Coronary artery (tissue), 2 donors: ENCODE measurements at regions not wholly inside any gene's neighbourhood (a gene's known extent, or its start where the extent isn't known, plus 50 kb on each side); places are given as distances from the start of the nearest gene placed in this dataset.

ENCODE experiments used
- DNase-seq: peaks from one replicate; pipeline ENCODE4 v3.0.0-alpha.2; 2017; ENCODE audit warnings: low spot score
- H3K27ac ChIP-seq, 2 donors: fragments of 200-600 bp; sonication (generic); one replicate each; pipeline ENCODE4 v1.5.1; 2016 to 2019
- H3K4me3 ChIP-seq: fragments of 200-600 bp; sonication (generic); 2 replicates; pipeline ENCODE4 v1.5.1; 2016; ENCODE audit warnings: mild to moderate bottlenecking, moderate library complexity
- CTCF ChIP-seq: fragments of 200-600 bp; sonication (generic); IDR thresholded peaks from one replicate; pipeline ENCODE4 v1.5.1; 2019; ENCODE audit warnings: antibody characterized with exemption

- H3K27ac ChIP-seq = no peak overlapping the region
- H3K4me3 ChIP-seq = no peak overlapping the region
- TF ChIP-seq CTCF = no peak
- DNase-seq = no peak
Observed at GRCh38 chr17:6297119-6297518, 137.8 kb downstream of the AIPL1 start.

- no peak for DNase-seq
- Histone ChIP-seq H3K27ac (no peak overlapping the region), H3K4me3 (no peak overlapping the region)
- no peak for TF ChIP-seq CTCF
Observed at GRCh38 chr17:6290488-6291196, 144.3 kb downstream of the AIPL1 start.

GRCh38 chr17:6286233-6286632, 148.7 kb downstream of the AIPL1 start:
- Histone ChIP-seq H3K27ac (no peak overlapping the region), H3K4me3 (no peak overlapping the region)
- DNase-seq = no peak
- no peak for TF ChIP-seq CTCF

- H3K4me3 ChIP-seq = no peak overlapping the region
- H3K27ac ChIP-seq = no peak overlapping the region
- DNase-seq = no peak
- TF ChIP-seq CTCF = no peak
Observed at GRCh38 chr17:6285486-6285885, 149.4 kb downstream of the AIPL1 start.

- DNase-seq = no peak
- no peak for TF ChIP-seq CTCF
- no peak overlapping the region for H3K4me3 ChIP-seq
- no peak overlapping the region for H3K27ac ChIP-seq
Observed at GRCh38 chr17:6279659-6280058, 155.3 kb downstream of the AIPL1 start.

- H3K27ac ChIP-seq = no peak overlapping the region
- TF ChIP-seq CTCF = no peak
- no peak overlapping the region for H3K4me3 ChIP-seq
Observed at GRCh38 chr17:6278376-6278775, 156.5 kb downstream of the AIPL1 start.

GRCh38 chr17:6276711-6277110, 158.2 kb downstream of the AIPL1 start:
- H3K27ac ChIP-seq = no peak overlapping the region
- no peak overlapping the region for H3K4me3 ChIP-seq
- TF ChIP-seq CTCF = no peak
- DNase-seq = no peak

More at GRCh38 chr17:6278376-6278775, 156.5 kb downstream of the AIPL1 start:
- no peak for DNase-seq
